ENCODE measurements at regions not wholly inside any gene's neighbourhood (a gene's known extent, or its start where the extent isn't known, plus 50 kb on each side); places are given as distances from the start of the nearest gene placed in this dataset.

GRCh38 chr13:107585469-107586180, 629.7 kb downstream of the LIG4 start (continued):
- TF ChIP-seq KLF7 (tag by site-specific recombination; IDR thresholded peaks at IDR 0.05; ENCODE audit: borderline replicate concordance) (no peak), ZNF785 (tag by site-specific recombination; IDR thresholded peaks at IDR 0.05) (no peak)

GRCh38 chr13:107582171-107582570, 633.2 kb downstream of the LIG4 start:
- H3K4me3 ChIP-seq (ENCODE audit: low read depth, low read length), result no peak overlapping the region
- no peak overlapping the region for H3K27ac ChIP-seq (ENCODE audit: extremely low read depth, low read depth, low read length)
- H3K36me3 ChIP-seq (ENCODE audit: control insufficient read depth in 2 of 2, insufficient read depth in 1 of 2, low read length in 2 of 2), result no peaks in the 10 kb centered on the region
- no peaks in the 10 kb centered on the region for H3K4me1 ChIP-seq (ENCODE audit: control insufficient read depth, insufficient read depth, low read length)
- ChIA-PET POLR2A (no interaction called here), CTCF (no interaction called here)
- no peaks in the 10 kb centered on the region for H3K9me3 ChIP-seq (ENCODE audit: control insufficient read depth, insufficient read depth, low read depth, low read length)
- TF ChIP-seq YY1 (tag by site-specific recombination; IDR thresholded peaks at IDR 0.05), result no peak
- no peak for TF ChIP-seq BCL11B (tag by site-specific recombination; IDR thresholded peaks at IDR 0.05; ENCODE audit: low read depth)
- TF ChIP-seq PRDM6 (tag by site-specific recombination; IDR thresholded peaks at IDR 0.05), result no peak
- TF ChIP-seq ZNF76 (tag by site-specific recombination; IDR thresholded peaks at IDR 0.05; ENCODE audit: borderline replicate concordance, low read depth), result no peak
- no peak for TF ChIP-seq ZNF2 (tag by site-specific recombination; IDR thresholded peaks at IDR 0.05)
- TF ChIP-seq, protein P1, sequence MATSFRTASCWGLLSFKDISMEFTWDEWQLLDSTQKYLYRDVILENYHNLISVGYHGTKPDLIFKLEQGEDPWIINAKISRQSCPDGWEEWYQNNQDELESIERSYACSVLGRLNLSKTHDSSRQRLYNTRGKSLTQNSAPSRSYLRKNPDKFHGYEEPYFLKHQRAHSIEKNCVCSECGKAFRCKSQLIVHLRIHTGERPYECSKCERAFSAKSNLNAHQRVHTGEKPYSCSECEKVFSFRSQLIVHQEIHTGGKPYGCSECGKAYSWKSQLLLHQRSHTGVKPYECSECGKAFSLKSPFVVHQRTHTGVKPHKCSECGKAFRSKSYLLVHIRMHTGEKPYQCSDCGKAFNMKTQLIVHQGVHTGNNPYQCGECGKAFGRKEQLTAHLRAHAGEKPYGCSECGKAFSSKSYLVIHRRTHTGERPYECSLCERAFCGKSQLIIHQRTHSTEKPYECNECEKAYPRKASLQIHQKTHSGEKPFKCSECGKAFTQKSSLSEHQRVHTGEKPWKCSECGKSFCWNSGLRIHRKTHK (tag by site-specific recombination; IDR thresholded peaks at IDR 0.05), result no peak
- no peak for TF ChIP-seq SCRT1 (tag by site-specific recombination; IDR thresholded peaks at IDR 0.05; ENCODE audit: borderline replicate concordance)
- no peak for TF ChIP-seq ZNF626 (tag by site-specific recombination; IDR thresholded peaks at IDR 0.05)
- no peak for TF ChIP-seq ZNF670 (tag by site-specific recombination; IDR thresholded peaks at IDR 0.05; ENCODE audit: low read depth)
- TF ChIP-seq SP2 (tag by site-specific recombination; IDR thresholded peaks at IDR 0.05), result no peak
- TF ChIP-seq MYNN (tag by site-specific recombination; IDR thresholded peaks at IDR 0.05; ENCODE audit: borderline replicate concordance), result no peak
- TF ChIP-seq ZNF16 (tag by site-specific recombination; IDR thresholded peaks at IDR 0.05; ENCODE audit: low read depth), result no peak
- TF ChIP-seq ZNF585B (tag by site-specific recombination; IDR thresholded peaks at IDR 0.05), result no peak
- TF ChIP-seq TRIM28 (IDR thresholded peaks at IDR 0.05; ENCODE audit: borderline replicate concordance, low read length), result no peak
- no peak for TF ChIP-seq KLF9 (tag by site-specific recombination; IDR thresholded peaks at IDR 0.05; ENCODE audit: low read depth)
- TF ChIP-seq ZNF501 (tag by site-specific recombination; IDR thresholded peaks at IDR 0.05), result no peak
- TF ChIP-seq ZNF37A (tag by site-specific recombination; IDR thresholded peaks at IDR 0.05), result no peak
- TF ChIP-seq ZNF660 (tag by site-specific recombination; IDR thresholded peaks at IDR 0.05), result no peak
- no peak for TF ChIP-seq ZNF146 (tag by site-specific recombination; IDR thresholded peaks at IDR 0.05)
- TF ChIP-seq ZNF658 (tag by site-specific recombination; IDR thresholded peaks at IDR 0.05), result no peak
